ENCODE measurements at regions not wholly inside any gene's neighbourhood (a gene's known extent, or its start where the extent isn't known, plus 50 kb on each side); places are given as distances from the start of the nearest gene placed in this dataset.
A peak's percentile ranks its signal among the peaks of the same experiment; 100 is the strongest.

- ChIA-PET CTCF (interaction anchor here (1.0 kb wide), 1 partner anchor 9 kb away, joined by 3 read pairs; no protein-coding TSS in a partner anchor), POLR2A (ENCODE audit: low non-redundant PET) (no interaction called here)
- H3K27ac ChIP-seq, result no peak overlapping the region
- no peak for TF ChIP-seq CTCF (conservative IDR thresholded peaks at IDR 0.05; ENCODE audit: low read depth)
- no peak for DNase-seq (ENCODE audit: low spot score)
Measured at GRCh38 chr4:125020089-125021034, 294.4 kb upstream of the FAT4 start.

- ChIA-PET CTCF (interaction anchor here (0.6 kb wide), 1 partner anchor 21 kb away, joined by 3 read pairs; no protein-coding TSS in a partner anchor), POLR2A (ENCODE audit: low non-redundant PET) (no interaction called here)
- H3K27ac ChIP-seq, result no peak overlapping the region
- TF ChIP-seq CTCF (conservative IDR thresholded peaks at IDR 0.05; ENCODE audit: low read depth), result no peak
- DNase-seq (ENCODE audit: low spot score), result no peak
Measured at GRCh38 chr4:125016892-125017299, 297.9 kb upstream of the FAT4 start.

GRCh38 chr4:125013891-125014290 is 300.9 kb upstream of the FAT4 start:
- no peak for TF ChIP-seq CTCF (conservative IDR thresholded peaks at IDR 0.05; ENCODE audit: low read depth)
- peak; percentile 3 for DNase-seq (ENCODE audit: low spot score)
- no peak overlapping the region for H3K27ac ChIP-seq
- POLR2A ChIA-PET (ENCODE audit: low non-redundant PET), result no interaction called here
- CTCF ChIA-PET, result no interaction called here

- CTCF ChIA-PET, result interaction anchor here (0.7 kb wide), 1 partner anchor 9 kb away, joined by 3 read pairs; no protein-coding TSS in a partner anchor
- no peak overlapping the region for H3K27ac ChIP-seq
- POLR2A ChIA-PET (ENCODE audit: low non-redundant PET), result no interaction called here
- TF ChIP-seq CTCF (conservative IDR thresholded peaks at IDR 0.05; ENCODE audit: low read depth), result no peak
- no peak for DNase-seq (ENCODE audit: low spot score)
Measured at GRCh38 chr4:125011646-125012045, 299.1 kb upstream of the ANKRD50 start.

- H3K27ac ChIP-seq, result no peak overlapping the region
- ChIA-PET POLR2A (ENCODE audit: low non-redundant PET) (interaction anchor here (0.6 kb wide), 1 partner anchor 52 kb away, joined by 4 read pairs; no protein-coding TSS in a partner anchor), CTCF (interaction anchor here (0.7 kb wide), 1 partner anchor 10 kb away, joined by 3 read pairs; no protein-coding TSS in a partner anchor)
- peak; percentile 67 for DNase-seq (ENCODE audit: low spot score)
- no peak for TF ChIP-seq CTCF (conservative IDR thresholded peaks at IDR 0.05; ENCODE audit: low read depth)
Measured at GRCh38 chr4:125010796-125011503, 298.4 kb upstream of the ANKRD50 start.

- CTCF ChIA-PET, result interaction anchor here (0.7 kb wide), 1 partner anchor 423 kb away, joined by 4 read pairs; no protein-coding TSS in a partner anchor
- POLR2A ChIA-PET (ENCODE audit: low non-redundant PET), result no interaction called here
- DNase-seq (ENCODE audit: low spot score), result no peak
- TF ChIP-seq CTCF (conservative IDR thresholded peaks at IDR 0.05; ENCODE audit: low read depth), result no peak
- H3K27ac ChIP-seq, result no peak overlapping the region
Measured at GRCh38 chr4:125008676-125009075, 296.1 kb upstream of the ANKRD50 start.

Measured in RWPE1 (cell line).